GM06990 (cell line): ENCODE measurements at regions not wholly inside any gene's neighbourhood (a gene's known extent, or its start where the extent isn't known, plus 50 kb on each side); places are given as distances from the start of the nearest gene placed in this dataset.
"Not testable (repeated sequence)": the region's sequence is repeated elsewhere in the genome, so short reads cannot be mapped to it uniquely, and the experiment has no call there.

Experiments used
- DNase-seq: peaks from one replicate; pipeline ENCODE4 v3.0.0-alpha.2; 2011; ENCODE audit not compliant: insufficient read length; ENCODE audit errors: extremely low read depth
- H3K27me3 ChIP-seq: replicated peaks from 2 replicates; pipeline ENCODE4 v1.6.0; 2011; ENCODE audit warnings: low read length; ENCODE audit not compliant: control insufficient read depth, insufficient read depth
- H3K36me3 ChIP-seq: 2 replicates; pipeline ENCODE4 v1.5.1; 2011; ENCODE audit warnings: low read length; ENCODE audit not compliant: control insufficient read depth, insufficient read depth
- H3K4me3 ChIP-seq: replicated peaks from 2 replicates; pipeline ENCODE4 v1.5.1; 2011; ENCODE audit warnings: low read depth, mild to moderate bottlenecking, control low read depth, low read length
- TF ChIP-seq, protein P1 (sequence below): IDR thresholded peaks from 2 replicates; pipeline ENCODE4 v1.5.1; 2011; ENCODE audit warnings: low read length, control low read depth, mild to moderate bottlenecking, inconsistent platforms; ENCODE audit not compliant: insufficient read depth, poor library complexity, severe bottlenecking

DNA sequence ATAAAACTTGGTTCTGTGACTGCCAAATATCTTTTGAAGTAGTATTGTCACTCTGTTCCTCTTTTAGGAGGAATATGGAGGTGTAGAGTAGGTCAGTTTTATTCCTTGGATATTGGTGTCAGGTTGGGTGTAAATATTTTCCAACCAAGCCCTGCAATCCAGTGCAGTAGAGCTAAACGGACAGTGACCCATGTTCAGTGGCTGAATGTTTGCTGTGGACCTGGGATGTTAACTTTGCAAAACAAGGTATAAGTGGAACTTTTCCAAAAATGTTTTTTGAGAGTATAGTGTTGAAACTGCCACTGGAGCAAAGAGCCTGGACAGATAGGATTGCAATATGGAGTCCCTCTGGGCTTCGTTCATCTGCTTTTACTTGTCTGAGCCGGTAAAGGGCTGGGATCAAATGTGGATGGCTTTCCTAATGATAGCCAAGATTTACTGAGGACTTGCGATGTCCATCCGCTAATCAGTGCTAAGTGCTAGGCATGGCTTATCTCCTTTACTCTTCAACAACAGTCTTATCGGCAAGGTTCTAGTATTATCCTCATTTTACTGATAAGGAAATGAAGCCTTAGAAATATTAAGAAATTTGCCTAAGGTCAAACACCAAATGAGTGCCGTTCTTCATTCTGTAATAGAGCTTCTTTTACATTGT lies 69.0 kb upstream of the BACH2 start:
- no peak overlapping the region for H3K4me3 ChIP-seq
- no peak for DNase-seq
- no peaks in the 10 kb centered on the region for H3K36me3 ChIP-seq
- TF ChIP-seq, protein P1, sequence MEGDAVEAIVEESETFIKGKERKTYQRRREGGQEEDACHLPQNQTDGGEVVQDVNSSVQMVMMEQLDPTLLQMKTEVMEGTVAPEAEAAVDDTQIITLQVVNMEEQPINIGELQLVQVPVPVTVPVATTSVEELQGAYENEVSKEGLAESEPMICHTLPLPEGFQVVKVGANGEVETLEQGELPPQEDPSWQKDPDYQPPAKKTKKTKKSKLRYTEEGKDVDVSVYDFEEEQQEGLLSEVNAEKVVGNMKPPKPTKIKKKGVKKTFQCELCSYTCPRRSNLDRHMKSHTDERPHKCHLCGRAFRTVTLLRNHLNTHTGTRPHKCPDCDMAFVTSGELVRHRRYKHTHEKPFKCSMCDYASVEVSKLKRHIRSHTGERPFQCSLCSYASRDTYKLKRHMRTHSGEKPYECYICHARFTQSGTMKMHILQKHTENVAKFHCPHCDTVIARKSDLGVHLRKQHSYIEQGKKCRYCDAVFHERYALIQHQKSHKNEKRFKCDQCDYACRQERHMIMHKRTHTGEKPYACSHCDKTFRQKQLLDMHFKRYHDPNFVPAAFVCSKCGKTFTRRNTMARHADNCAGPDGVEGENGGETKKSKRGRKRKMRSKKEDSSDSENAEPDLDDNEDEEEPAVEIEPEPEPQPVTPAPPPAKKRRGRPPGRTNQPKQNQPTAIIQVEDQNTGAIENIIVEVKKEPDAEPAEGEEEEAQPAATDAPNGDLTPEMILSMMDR: no peak
- H3K27me3 ChIP-seq: peaks cover 1% of the 10 kb centered on the region; the same call in 1 of the 2 replicates

DNA sequence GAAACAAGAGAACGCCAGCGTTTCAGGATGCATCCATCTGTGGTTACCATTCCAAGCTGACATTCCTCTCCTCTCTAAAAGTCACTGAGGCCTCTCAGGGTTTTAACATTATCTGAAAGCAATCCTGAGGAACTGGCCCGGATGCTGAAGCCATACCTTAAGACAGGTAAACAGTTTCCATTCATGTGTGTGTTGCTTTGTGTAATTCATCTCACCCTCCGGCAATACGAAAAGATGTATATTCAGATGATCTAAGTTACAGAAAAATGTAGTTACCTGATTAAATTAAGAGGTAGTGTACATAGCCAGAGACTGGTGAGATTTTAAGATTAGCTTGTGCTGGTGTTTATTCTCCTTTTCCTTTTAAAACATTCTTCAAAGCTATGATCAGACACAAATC lies 68.4 kb upstream of the BACH2 start:
- H3K4me3 ChIP-seq: no peak overlapping the region
- no peaks in the 10 kb centered on the region for H3K36me3 ChIP-seq
- no peak for DNase-seq
- TF ChIP-seq, protein P1: no peak
- H3K27me3 ChIP-seq: peaks cover 1% of the 10 kb centered on the region; the same call in 1 of the 2 replicates

DNA sequence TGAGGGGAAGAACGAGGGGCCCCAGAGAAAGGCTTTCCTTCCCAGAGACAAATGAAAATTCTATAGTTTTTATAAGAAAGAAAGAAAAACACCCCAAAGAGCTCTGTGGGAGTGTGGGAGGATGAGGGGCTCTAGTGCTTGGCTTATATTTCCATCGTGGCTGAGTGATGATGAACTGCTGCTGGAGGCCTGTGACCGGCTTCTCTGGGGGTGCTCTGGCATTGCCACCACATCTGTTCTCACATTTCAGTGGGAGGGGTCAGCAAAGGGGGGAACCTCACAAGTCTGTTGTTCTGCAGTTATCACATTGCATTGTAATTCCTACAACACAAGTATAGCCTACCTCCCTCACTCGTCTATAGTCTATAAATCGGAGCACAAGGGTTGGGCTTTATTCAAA lies 67.6 kb upstream of the BACH2 start:
- DNase-seq: no peak
- TF ChIP-seq, protein P1: no peak
- no peaks in the 10 kb centered on the region for H3K36me3 ChIP-seq

DNA sequence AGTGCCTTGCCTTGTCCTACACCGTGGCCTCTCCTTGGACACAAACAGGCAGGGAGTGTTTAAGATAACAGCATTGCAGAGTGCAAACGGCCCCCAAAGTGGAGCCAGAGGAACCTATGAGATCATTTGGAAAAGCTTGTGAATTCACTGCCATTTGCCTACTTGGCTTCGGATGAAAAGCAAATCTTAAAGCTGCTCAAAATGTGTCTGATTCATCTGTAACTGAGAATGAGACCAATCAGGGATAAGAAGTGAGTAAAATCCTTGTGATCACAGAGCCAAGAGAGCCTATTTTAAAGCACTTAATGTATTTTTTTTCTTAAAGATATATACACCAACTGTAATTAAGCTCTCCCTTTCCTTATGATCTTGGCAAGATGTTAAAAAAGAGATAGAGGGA lies 65.7 kb upstream of the BACH2 start:
- TF ChIP-seq, protein P1: no peak

More for the DNA sequence above, 67.6 kb upstream of the BACH2 start:
- no peak overlapping the region for H3K4me3 ChIP-seq
- H3K27me3 ChIP-seq: peaks cover 1% of the 10 kb centered on the region; the same call in 1 of the 2 replicates

GRCh38 chr6:90361174-90361573 lies 64.5 kb upstream of the BACH2 start:
- TF ChIP-seq, protein P1: no peak
- Histone ChIP-seq H3K4me3 (no peak overlapping the region), H3K36me3 (no peaks in the 10 kb centered on the region), H3K27me3 (peaks cover 1% of the 10 kb centered on the region; the same call in 1 of the 2 replicates)
- no peak for DNase-seq

More for the DNA sequence above, 65.7 kb upstream of the BACH2 start:
- Histone ChIP-seq H3K4me3 (no peak overlapping the region), H3K36me3 (no peaks in the 10 kb centered on the region), H3K27me3 (peaks cover 1% of the 10 kb centered on the region; the same call in 1 of the 2 replicates)
- no peak for DNase-seq

DNA sequence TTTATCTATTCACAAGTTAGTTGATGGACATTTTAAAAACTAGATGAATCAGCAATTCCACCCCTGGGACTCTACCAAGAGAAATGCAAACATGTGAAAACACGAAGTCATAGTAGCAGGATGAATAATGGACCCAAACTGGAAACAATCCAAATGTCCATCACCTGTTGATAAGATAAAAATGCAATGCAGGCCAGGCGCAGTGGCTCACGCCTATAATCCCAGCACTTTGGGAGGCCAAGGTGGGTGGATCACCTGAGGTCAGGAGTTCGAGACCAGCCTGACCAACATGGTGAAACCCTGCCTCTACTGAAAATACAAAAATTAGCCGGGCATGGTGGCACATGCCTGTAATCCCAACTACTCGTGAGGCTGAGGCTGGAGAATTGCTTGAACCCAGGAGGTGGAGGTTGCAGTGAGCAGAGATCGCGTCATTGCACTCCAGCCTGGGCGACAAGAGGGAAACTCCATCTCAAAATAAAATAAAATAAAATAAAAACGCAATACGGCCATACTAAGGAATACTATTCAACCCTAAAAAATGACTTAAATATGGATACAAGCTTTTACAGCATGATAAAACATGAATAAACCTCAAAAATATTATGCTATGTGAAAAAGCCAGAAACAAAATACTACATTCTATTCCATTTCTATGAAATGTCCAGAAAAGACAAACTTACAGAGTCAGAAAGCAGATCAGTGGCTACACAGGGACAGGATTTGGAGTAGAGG lies 61.6 kb upstream of the BACH2 start:
- H3K36me3 ChIP-seq, H3K4me3 ChIP-seq, H3K27me3 ChIP-seq, DNase-seq: not testable (repeated sequence)
